Fibroblast of the aortic adventitia (primary cell): ENCODE measurements at regions not wholly inside any gene's neighbourhood (a gene's known extent, or its start where the extent isn't known, plus 50 kb on each side); places are given as distances from the start of the nearest gene placed in this dataset.

Experiments
- DNase-seq: peaks from one replicate; pipeline ENCODE4 v3.0.0-alpha.2; 2010; ENCODE audit warnings: low read depth
- H3K4me3 ChIP-seq: 2 replicates; pipeline ENCODE4 v1.5.1; 2011; ENCODE audit warnings: low read depth, mild to moderate bottlenecking, control low read depth, low read length, moderate library complexity
- CTCF ChIP-seq: IDR thresholded peaks from 2 replicates; pipeline ENCODE4 v1.5.1; 2011; ENCODE audit warnings: mild to moderate bottlenecking, low read length, control low read depth, inconsistent platforms; ENCODE audit not compliant: insufficient read depth

- no peak for TF ChIP-seq CTCF
- DNase-seq, result no peak
- no peak overlapping the region for H3K4me3 ChIP-seq
Observed at GRCh38 chr13:76025392-76025791, 389.3 kb downstream of the LMO7 start.

GRCh38 chr13:76024151-76024550 is 388.0 kb downstream of the LMO7 start:
- no peak for TF ChIP-seq CTCF
- H3K4me3 ChIP-seq, result no peak overlapping the region
- no peak for DNase-seq

GRCh38 chr13:76023652-76024051 is 387.5 kb downstream of the LMO7 start:
- no peak overlapping the region for H3K4me3 ChIP-seq
- no peak for TF ChIP-seq CTCF
- no peak for DNase-seq

GRCh38 chr13:76020421-76020955 is 384.4 kb downstream of the LMO7 start:
- no peak overlapping the region for H3K4me3 ChIP-seq
- DNase-seq, result no peak
- no peak for TF ChIP-seq CTCF

- DNase-seq, result no peak
- TF ChIP-seq CTCF, result no peak
- H3K4me3 ChIP-seq, result no peak overlapping the region
Observed at GRCh38 chr13:76019421-76020044, 383.4 kb downstream of the LMO7 start.

- no peak overlapping the region for H3K4me3 ChIP-seq
- no peak for DNase-seq
- no peak for TF ChIP-seq CTCF
Observed at GRCh38 chr13:76017861-76018556, 381.9 kb downstream of the LMO7 start.
